ENCODE measurements at regions not wholly inside any gene's neighbourhood (a gene's known extent, or its start where the extent isn't known, plus 50 kb on each side); places are given as distances from the start of the nearest gene placed in this dataset.
"Not testable (repeated sequence)": the region's sequence is repeated elsewhere in the genome, so short reads cannot be mapped to it uniquely, and the experiment has no call there.

- no peak overlapping the region for H3K27ac Mint-ChIP-seq
- CTCF ChIA-PET = interaction anchor here (0.6 kb wide), 1 partner anchor 249 kb away, joined by 3 read pairs; no protein-coding TSS in a partner anchor
- no peaks in the 10 kb centered on the region for H3K27me3 Mint-ChIP-seq
- no peak overlapping the region for H3K4me3 Mint-ChIP-seq
- H3K4me1 Mint-ChIP-seq = no peaks in the 10 kb centered on the region
- peaks cover 3% of the 10 kb centered on the region for H3K9me3 Mint-ChIP-seq
- no peaks in the 10 kb centered on the region for H3K36me3 Mint-ChIP-seq
- no peak for DNase-seq
Measured at GRCh38 chrX:40224658-40225057, 126.9 kb upstream of the BCOR start.

- H3K9me3 Mint-ChIP-seq, DNase-seq, H3K27ac Mint-ChIP-seq, H3K4me1 Mint-ChIP-seq, H3K4me3 Mint-ChIP-seq, H3K36me3 Mint-ChIP-seq, H3K27me3 Mint-ChIP-seq: not testable (repeated sequence)
- CTCF ChIA-PET = interaction anchor here (0.6 kb wide), 1 partner anchor 42 kb away, joined by 3 read pairs; no protein-coding TSS in a partner anchor
Measured at GRCh38 chrX:40222612-40223011, 124.9 kb upstream of the BCOR start.

- Mint-ChIP-seq H3K27me3 (no peaks in the 10 kb centered on the region), H3K4me1 (peaks cover 8% of the 10 kb centered on the region), H3K9me3 (peaks cover 2% of the 10 kb centered on the region), H3K4me3 (no peak overlapping the region), H3K27ac (no peak overlapping the region), H3K36me3 (no peaks in the 10 kb centered on the region)
- CTCF ChIA-PET = no interaction called here
- no peak for DNase-seq
Measured at GRCh38 chrX:40213092-40213491, 115.3 kb upstream of the BCOR start.

GRCh38 chrX:40209951-40210617 is 112.3 kb upstream of the BCOR start:
- DNase-seq = no peak
- Mint-ChIP-seq H3K4me3 (no peak overlapping the region), H3K9me3 (peaks cover 2% of the 10 kb centered on the region), H3K27ac (no peak overlapping the region), H3K4me1 (peaks cover 26% of the 10 kb centered on the region), H3K27me3 (no peaks in the 10 kb centered on the region), H3K36me3 (no peaks in the 10 kb centered on the region)
- CTCF ChIA-PET = no interaction called here

GRCh38 chrX:40207626-40208025 is 109.9 kb upstream of the BCOR start:
- Mint-ChIP-seq H3K27me3 (no peaks in the 10 kb centered on the region), H3K36me3 (no peaks in the 10 kb centered on the region), H3K27ac (peak overlapping the region; percentile 55), H3K4me3 (no peak overlapping the region), H3K9me3 (no peaks in the 10 kb centered on the region), H3K4me1 (peaks cover 41% of the 10 kb centered on the region)
- DNase-seq = peak; percentile 48
- CTCF ChIA-PET = no interaction called here

- Mint-ChIP-seq H3K4me3 (no peak overlapping the region), H3K27ac (no peak overlapping the region)
Measured at GRCh38 chrX:40205471-40205870, 107.7 kb upstream of the BCOR start.

GRCh38 chrX:40202456-40202855 is 104.7 kb upstream of the BCOR start:
- H3K27me3 Mint-ChIP-seq = no peaks in the 10 kb centered on the region
- peak overlapping the region; percentile 22 for H3K4me3 Mint-ChIP-seq
- CTCF ChIA-PET = interaction anchor here (0.7 kb wide), 1 partner anchor 64 kb away, joined by 3 read pairs; no protein-coding TSS in a partner anchor
- DNase-seq = peak; percentile 64
- H3K4me1 Mint-ChIP-seq = peaks cover 44% of the 10 kb centered on the region
- peaks cover 1% of the 10 kb centered on the region for H3K36me3 Mint-ChIP-seq
- H3K9me3 Mint-ChIP-seq = no peaks in the 10 kb centered on the region
- H3K27ac Mint-ChIP-seq = peak overlapping the region; percentile 93

More at GRCh38 chrX:40205471-40205870, 107.7 kb upstream of the BCOR start:
- DNase-seq = no peak
- CTCF ChIA-PET = no interaction called here
- Mint-ChIP-seq H3K27me3 (no peaks in the 10 kb centered on the region), H3K36me3 (peaks cover 1% of the 10 kb centered on the region), H3K9me3 (no peaks in the 10 kb centered on the region), H3K4me1 (peaks cover 57% of the 10 kb centered on the region)

- no peaks in the 10 kb centered on the region for H3K9me3 Mint-ChIP-seq
- H3K4me3 Mint-ChIP-seq = peak overlapping the region; percentile 33
- H3K36me3 Mint-ChIP-seq = peaks cover 1% of the 10 kb centered on the region
- peaks cover 42% of the 10 kb centered on the region for H3K4me1 Mint-ChIP-seq
- peak overlapping the region; percentile 98 for H3K27ac Mint-ChIP-seq
- DNase-seq = peak; percentile 74
- CTCF ChIA-PET = interaction anchor here (0.9 kb wide), 1 partner anchor 24 kb away, joined by 3 read pairs; no protein-coding TSS in a partner anchor
- peaks cover 4% of the 10 kb centered on the region for H3K27me3 Mint-ChIP-seq
Measured at GRCh38 chrX:40201329-40201885, 103.6 kb upstream of the BCOR start.

- H3K27ac Mint-ChIP-seq = no peak overlapping the region
- CTCF ChIA-PET = no interaction called here
Measured at GRCh38 chrX:40199704-40200103, 101.9 kb upstream of the BCOR start.

GRCh38 chrX:40197071-40197470 is 99.3 kb upstream of the BCOR start:
- peaks cover 4% of the 10 kb centered on the region for H3K27me3 Mint-ChIP-seq
- no peak overlapping the region for H3K27ac Mint-ChIP-seq
- H3K4me3 Mint-ChIP-seq = no peak overlapping the region
- H3K36me3 Mint-ChIP-seq = peaks cover 1% of the 10 kb centered on the region
- DNase-seq = no peak
- CTCF ChIA-PET = no interaction called here
- H3K4me1 Mint-ChIP-seq = peaks cover 11% of the 10 kb centered on the region
- no peaks in the 10 kb centered on the region for H3K9me3 Mint-ChIP-seq

More at GRCh38 chrX:40199704-40200103, 101.9 kb upstream of the BCOR start:
- no peak for DNase-seq
- H3K9me3 Mint-ChIP-seq = no peaks in the 10 kb centered on the region
- peaks cover 27% of the 10 kb centered on the region for H3K4me1 Mint-ChIP-seq
- H3K36me3 Mint-ChIP-seq = peaks cover 1% of the 10 kb centered on the region
- peaks cover 4% of the 10 kb centered on the region for H3K27me3 Mint-ChIP-seq
- H3K4me3 Mint-ChIP-seq = no peak overlapping the region

GRCh38 chrX:40195368-40195767 is 97.6 kb upstream of the BCOR start:
- H3K4me1 Mint-ChIP-seq = no peaks in the 10 kb centered on the region
- CTCF ChIA-PET = no interaction called here
- peaks cover 4% of the 10 kb centered on the region for H3K27me3 Mint-ChIP-seq
- no peaks in the 10 kb centered on the region for H3K9me3 Mint-ChIP-seq
- H3K4me3 Mint-ChIP-seq = no peak overlapping the region
- DNase-seq = no peak
- no peaks in the 10 kb centered on the region for H3K36me3 Mint-ChIP-seq
- no peak overlapping the region for H3K27ac Mint-ChIP-seq

- Mint-ChIP-seq H3K36me3 (no peaks in the 10 kb centered on the region), H3K4me3 (no peak overlapping the region), H3K27me3 (peaks cover 3% of the 10 kb centered on the region), H3K4me1 (no peaks in the 10 kb centered on the region), H3K9me3 (no peaks in the 10 kb centered on the region), H3K27ac (no peak overlapping the region)
- CTCF ChIA-PET = interaction anchor here (1.6 kb wide), 1 partner anchor 75 kb away, joined by 3 read pairs; no protein-coding TSS in a partner anchor
- DNase-seq = no peak
Measured at GRCh38 chrX:40192196-40192595, 94.4 kb upstream of the BCOR start.

GRCh38 chrX:40189637-40190036 is 91.9 kb upstream of the BCOR start:
- Mint-ChIP-seq H3K9me3 (peaks cover 8% of the 10 kb centered on the region), H3K4me3 (no peak overlapping the region), H3K27ac (no peak overlapping the region), H3K4me1 (no peaks in the 10 kb centered on the region), H3K27me3 (peaks cover 5% of the 10 kb centered on the region), H3K36me3 (peaks cover 6% of the 10 kb centered on the region)
- CTCF ChIA-PET = no interaction called here
- no peak for DNase-seq

GRCh38 chrX:40188573-40189417 is 91.0 kb upstream of the BCOR start:
- Mint-ChIP-seq H3K27ac (no peak overlapping the region), H3K36me3 (peaks cover 6% of the 10 kb centered on the region), H3K4me1 (no peaks in the 10 kb centered on the region), H3K9me3 (peaks cover 8% of the 10 kb centered on the region), H3K27me3 (peaks cover 5% of the 10 kb centered on the region), H3K4me3 (no peak overlapping the region)
- DNase-seq = no peak
- CTCF ChIA-PET = no interaction called here
